ENCODE measurements at regions not wholly inside any gene's neighbourhood (a gene's known extent, or its start where the extent isn't known, plus 50 kb on each side); places are given as distances from the start of the nearest gene placed in this dataset.

DNA sequence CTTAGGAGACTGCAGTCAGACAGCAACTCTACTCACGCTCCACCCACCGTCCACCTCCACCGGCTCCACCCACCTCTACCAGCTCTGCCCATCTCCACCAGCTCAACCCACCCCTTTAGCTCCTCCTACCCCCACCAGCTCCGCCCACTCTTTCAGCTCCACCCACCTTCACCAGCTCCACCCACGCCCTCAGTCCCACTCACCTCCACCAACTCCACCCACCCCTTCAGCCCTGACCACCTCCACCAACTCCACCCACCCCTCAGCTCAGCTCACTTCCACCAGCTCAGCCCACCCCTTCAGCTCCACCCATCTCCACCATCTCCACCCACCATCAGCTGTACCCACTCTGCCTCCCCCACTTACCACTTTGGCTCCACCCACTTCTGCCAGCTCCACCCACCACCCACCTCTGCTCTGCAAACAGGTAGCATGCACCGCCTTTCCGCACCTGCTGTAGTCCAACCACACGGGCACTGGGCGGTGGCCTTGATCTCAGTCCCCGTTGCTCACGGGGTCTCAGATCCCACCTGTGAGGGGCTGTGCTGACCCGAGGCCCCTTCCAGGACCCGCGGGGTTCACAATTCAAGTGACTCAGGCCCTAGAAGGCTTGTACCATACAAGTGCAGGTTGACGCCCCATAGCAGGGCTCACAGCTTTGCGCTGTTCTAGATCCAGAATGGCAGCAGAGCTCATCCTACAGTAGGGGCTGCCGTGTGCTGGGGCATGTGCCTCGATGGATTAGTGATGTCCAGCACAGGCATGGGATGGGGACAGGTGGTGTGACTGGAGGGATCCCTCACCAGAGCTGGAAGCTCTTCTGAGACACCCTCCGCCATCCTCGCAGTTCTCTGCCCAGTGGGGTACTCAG, 77.2 kb upstream of the OTOS start:
- H3K27me3 ChIP-seq (replicated peaks; ENCODE audit: insufficient read depth, low read depth, low read length, poor library complexity) = peaks cover 13% of the 10 kb centered on the region
- intact Hi-C loops (cut with micrococcal nuclease; ENCODE audit: unreplicated experiment) = no loop called here
- H3K4me1 ChIP-seq (ENCODE audit: insufficient read depth, low read length, poor library complexity, severe bottlenecking) = no peaks in the 10 kb centered on the region
- H3K27ac ChIP-seq (ENCODE audit: low read depth, low read length, poor library complexity, severe bottlenecking) = no peak overlapping the region
- POLR2A ChIA-PET (ENCODE audit: low non-redundant PET) = no interaction called here
- no peak for TF ChIP-seq EZH2 (IDR thresholded peaks at IDR 0.05; ENCODE audit: borderline replicate concordance, low read depth, low read length, poor library complexity, severe bottlenecking)
- no peak for TF ChIP-seq CTCF (conservative IDR thresholded peaks at IDR 0.05; ENCODE audit: low read depth, low read length)
- no peaks in the 10 kb centered on the region for H3K9me3 ChIP-seq (ENCODE audit: low read depth, low read length, poor library complexity, severe bottlenecking)
- peak; percentile 18 for DNase-seq (ENCODE audit: low spot score)
- H3K36me3 ChIP-seq (ENCODE audit: insufficient read depth, low read length, poor library complexity, severe bottlenecking) = no peaks in the 10 kb centered on the region
- no TSS peak for BruUV-seq (replicated peaks)
- CTCF ChIA-PET = no interaction called here
- no peak overlapping the region for H3K4me3 ChIP-seq (ENCODE audit: low read depth, low read length, poor library complexity, severe bottlenecking)

- no peak for TF ChIP-seq CTCF (conservative IDR thresholded peaks at IDR 0.05; ENCODE audit: low read depth, low read length)
- TF ChIP-seq EZH2 (IDR thresholded peaks at IDR 0.05; ENCODE audit: borderline replicate concordance, low read depth, low read length, poor library complexity, severe bottlenecking) = no peak
- no peaks in the 10 kb centered on the region for H3K4me1 ChIP-seq (ENCODE audit: insufficient read depth, low read length, poor library complexity, severe bottlenecking)
- ChIA-PET CTCF (no interaction called here), POLR2A (ENCODE audit: low non-redundant PET) (no interaction called here)
- no peak overlapping the region for H3K4me3 ChIP-seq (ENCODE audit: low read depth, low read length, poor library complexity, severe bottlenecking)
- no peaks in the 10 kb centered on the region for H3K9me3 ChIP-seq (ENCODE audit: low read depth, low read length, poor library complexity, severe bottlenecking)
- intact Hi-C loops (cut with micrococcal nuclease; ENCODE audit: unreplicated experiment) = no loop called here
- no peak for DNase-seq (ENCODE audit: low spot score)
- no TSS peak for BruUV-seq (replicated peaks)
- no peaks in the 10 kb centered on the region for H3K36me3 ChIP-seq (ENCODE audit: insufficient read depth, low read length, poor library complexity, severe bottlenecking)
- no peak overlapping the region for H3K27ac ChIP-seq (ENCODE audit: low read depth, low read length, poor library complexity, severe bottlenecking)
- H3K27me3 ChIP-seq (replicated peaks; ENCODE audit: insufficient read depth, low read depth, low read length, poor library complexity) = peaks cover 25% of the 10 kb centered on the region
Measured at GRCh38 chr2:240219208-240219890, 78.9 kb upstream of the OTOS start.

GRCh38 chr2:240220371-240220770, 79.9 kb upstream of the OTOS start:
- H3K27me3 ChIP-seq (replicated peaks; ENCODE audit: insufficient read depth, low read depth, low read length, poor library complexity) = peaks cover 25% of the 10 kb centered on the region
- POLR2A ChIA-PET (ENCODE audit: low non-redundant PET) = no interaction called here
- no peaks in the 10 kb centered on the region for H3K4me1 ChIP-seq (ENCODE audit: insufficient read depth, low read length, poor library complexity, severe bottlenecking)
- no peaks in the 10 kb centered on the region for H3K9me3 ChIP-seq (ENCODE audit: low read depth, low read length, poor library complexity, severe bottlenecking)
- CTCF ChIA-PET = no interaction called here
- no TSS peak for BruUV-seq (replicated peaks)
- H3K4me3 ChIP-seq (ENCODE audit: low read depth, low read length, poor library complexity, severe bottlenecking) = no peak overlapping the region
- no peak overlapping the region for H3K27ac ChIP-seq (ENCODE audit: low read depth, low read length, poor library complexity, severe bottlenecking)
- DNase-seq (ENCODE audit: low spot score) = no peak
- no peaks in the 10 kb centered on the region for H3K36me3 ChIP-seq (ENCODE audit: insufficient read depth, low read length, poor library complexity, severe bottlenecking)
- TF ChIP-seq EZH2 (IDR thresholded peaks at IDR 0.05; ENCODE audit: borderline replicate concordance, low read depth, low read length, poor library complexity, severe bottlenecking) (no peak), CTCF (conservative IDR thresholded peaks at IDR 0.05; ENCODE audit: low read depth, low read length) (no peak)
- intact Hi-C loops (cut with micrococcal nuclease; ENCODE audit: unreplicated experiment) = no loop called here

Data from A673 (cell line).